ENCODE measurements at regions not wholly inside any gene's neighbourhood (a gene's known extent, or its start where the extent isn't known, plus 50 kb on each side); places are given as distances from the start of the nearest gene placed in this dataset.

DNA sequence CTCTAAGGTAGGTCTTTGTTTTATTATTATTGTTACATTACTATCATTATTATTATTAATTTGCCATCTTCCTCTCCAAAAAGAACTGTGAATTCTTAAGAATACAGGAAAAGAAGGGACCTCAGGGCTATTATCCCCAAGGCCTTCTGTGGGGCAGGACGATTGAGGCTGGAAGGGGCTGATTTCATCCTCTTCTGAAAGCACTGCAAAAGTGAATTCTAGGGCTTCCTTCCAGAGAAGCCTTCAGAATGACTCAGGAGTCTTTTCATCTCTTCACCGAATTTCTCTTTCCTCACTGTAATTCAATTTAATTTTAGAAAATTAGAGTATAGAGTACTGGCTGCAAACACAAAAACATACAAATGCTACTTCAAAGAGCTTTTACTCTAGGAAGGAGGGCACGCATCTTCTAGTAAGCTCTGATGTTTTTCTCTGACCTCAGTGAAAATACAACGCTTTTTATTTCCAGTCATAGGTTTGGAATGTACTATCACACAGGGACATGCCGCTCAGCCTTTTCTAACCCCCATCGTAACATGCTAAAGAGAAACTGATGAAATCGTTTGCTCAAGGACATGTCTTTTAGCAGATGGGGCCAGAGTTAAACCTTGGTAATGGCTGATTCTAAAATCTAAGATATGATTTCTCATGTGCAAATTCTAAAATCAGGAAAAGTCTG is 280.2 kb upstream of the PITRM1 start:
- Histone ChIP-seq H3K4me3 (no peak overlapping the region), H3K27me3 (no peaks in the 10 kb centered on the region), H3K9me3 (no peaks in the 10 kb centered on the region), H3K4me1 (peaks cover 19% of the 10 kb centered on the region), H3K27ac (peak overlapping the region; percentile 80), H3K36me3 (no peaks in the 10 kb centered on the region)
- intact Hi-C loops (cut with DNase I): loop anchor here (10.0 kb wide), 1 partner anchor 208 kb away; no protein-coding TSS in a partner anchor
- no peak for TF ChIP-seq POLR2A (IDR thresholded peaks at IDR 0.05)
- TF ChIP-seq POLR2AphosphoS5 (IDR thresholded peaks at IDR 0.05; ENCODE audit: insufficient read depth in 1 of 2, low read depth in 1 of 2): peak in 1 of 2 donors; percentile 58
- DNase-seq (ENCODE audit: extremely low spot score in 2 of 2): no peak

DNA sequence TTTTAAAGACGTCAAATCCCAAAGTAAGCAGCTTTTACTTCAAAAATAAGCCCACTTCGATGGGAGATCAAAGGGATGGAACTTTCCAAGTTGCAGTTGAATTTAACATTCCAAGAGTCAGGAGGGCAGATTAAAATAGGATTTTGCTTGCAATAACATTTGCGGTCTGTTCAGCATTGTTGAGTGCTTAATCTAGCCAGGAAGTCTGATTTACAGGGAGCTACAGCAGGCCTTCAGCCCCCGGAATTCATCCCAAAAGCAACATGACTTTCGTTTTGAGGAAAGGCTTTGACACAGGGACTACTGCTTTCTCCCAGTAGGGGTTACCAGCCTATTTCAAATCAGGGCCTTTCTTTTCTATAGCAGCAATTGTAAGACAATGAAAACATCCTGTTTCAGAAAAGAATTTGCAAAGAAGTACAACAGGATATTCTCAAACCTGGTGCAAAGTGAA is 279.6 kb upstream of the PITRM1 start:
- H3K4me1 ChIP-seq: peaks cover 19% of the 10 kb centered on the region
- no peaks in the 10 kb centered on the region for H3K9me3 ChIP-seq
- no peaks in the 10 kb centered on the region for H3K27me3 ChIP-seq
- intact Hi-C loops (cut with DNase I): loop anchor here (10.0 kb wide), 1 partner anchor 207 kb away; no protein-coding TSS in a partner anchor
- no peak for TF ChIP-seq POLR2A (IDR thresholded peaks at IDR 0.05)
- TF ChIP-seq POLR2AphosphoS5 (IDR thresholded peaks at IDR 0.05; ENCODE audit: insufficient read depth in 1 of 2, low read depth in 1 of 2): peak in 1 of 2 donors; percentile 31
- TF ChIP-seq, protein P1, sequence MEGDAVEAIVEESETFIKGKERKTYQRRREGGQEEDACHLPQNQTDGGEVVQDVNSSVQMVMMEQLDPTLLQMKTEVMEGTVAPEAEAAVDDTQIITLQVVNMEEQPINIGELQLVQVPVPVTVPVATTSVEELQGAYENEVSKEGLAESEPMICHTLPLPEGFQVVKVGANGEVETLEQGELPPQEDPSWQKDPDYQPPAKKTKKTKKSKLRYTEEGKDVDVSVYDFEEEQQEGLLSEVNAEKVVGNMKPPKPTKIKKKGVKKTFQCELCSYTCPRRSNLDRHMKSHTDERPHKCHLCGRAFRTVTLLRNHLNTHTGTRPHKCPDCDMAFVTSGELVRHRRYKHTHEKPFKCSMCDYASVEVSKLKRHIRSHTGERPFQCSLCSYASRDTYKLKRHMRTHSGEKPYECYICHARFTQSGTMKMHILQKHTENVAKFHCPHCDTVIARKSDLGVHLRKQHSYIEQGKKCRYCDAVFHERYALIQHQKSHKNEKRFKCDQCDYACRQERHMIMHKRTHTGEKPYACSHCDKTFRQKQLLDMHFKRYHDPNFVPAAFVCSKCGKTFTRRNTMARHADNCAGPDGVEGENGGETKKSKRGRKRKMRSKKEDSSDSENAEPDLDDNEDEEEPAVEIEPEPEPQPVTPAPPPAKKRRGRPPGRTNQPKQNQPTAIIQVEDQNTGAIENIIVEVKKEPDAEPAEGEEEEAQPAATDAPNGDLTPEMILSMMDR (IDR thresholded peaks at IDR 0.05): peak in 1 of 3 experiments; percentile 40
- H3K36me3 ChIP-seq: no peaks in the 10 kb centered on the region
- H3K27ac ChIP-seq: peak overlapping the region; percentile 80
- DNase-seq (ENCODE audit: extremely low spot score in 2 of 2): no peak
- H3K4me3 ChIP-seq: no peak overlapping the region

DNA sequence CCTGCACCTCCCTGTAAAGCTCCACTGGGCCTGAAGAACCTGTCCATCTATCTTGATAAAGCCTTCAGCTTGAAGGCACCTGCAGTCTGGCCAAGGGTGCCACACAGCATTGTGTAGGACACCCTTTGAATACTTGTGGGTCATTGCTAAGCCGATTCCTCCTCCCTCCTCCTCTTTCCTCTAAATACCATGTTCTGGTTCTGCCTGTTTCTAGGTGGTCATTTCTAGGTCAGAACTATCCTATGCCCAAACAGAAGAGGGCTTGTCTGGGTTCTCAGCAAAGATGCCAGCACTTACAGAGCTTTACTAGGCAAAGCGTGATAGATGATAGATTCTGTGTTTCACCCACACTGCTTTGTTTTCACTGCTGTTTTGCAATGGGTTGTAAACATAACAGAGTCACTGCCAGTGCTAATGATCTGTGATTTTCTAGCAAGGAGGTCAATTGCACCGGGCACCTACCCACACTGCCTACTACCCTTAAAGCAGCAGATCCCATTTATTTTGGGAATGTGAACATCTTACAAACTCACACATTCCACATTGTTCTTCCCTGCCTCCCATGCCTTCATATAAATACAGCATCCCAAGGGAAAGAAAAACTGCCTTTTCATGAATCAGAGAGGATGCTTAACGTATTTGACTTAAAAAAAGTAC is 279.1 kb upstream of the PITRM1 start:
- H3K4me1 ChIP-seq: peaks cover 19% of the 10 kb centered on the region
- intact Hi-C loops (cut with DNase I): loop anchor here (10.0 kb wide), 1 partner anchor 207 kb away; no protein-coding TSS in a partner anchor
- no peaks in the 10 kb centered on the region for H3K36me3 ChIP-seq
- H3K4me3 ChIP-seq: no peak overlapping the region
- H3K27me3 ChIP-seq: no peaks in the 10 kb centered on the region
- TF ChIP-seq, protein P1 (IDR thresholded peaks at IDR 0.05): no peak
- TF ChIP-seq POLR2AphosphoS5 (IDR thresholded peaks at IDR 0.05; ENCODE audit: insufficient read depth in 1 of 2, low read depth in 1 of 2): no peak
- TF ChIP-seq POLR2A (IDR thresholded peaks at IDR 0.05): no peak
- peak overlapping the region; percentile 80 for H3K27ac ChIP-seq
- no peaks in the 10 kb centered on the region for H3K9me3 ChIP-seq
- DNase-seq (ENCODE audit: extremely low spot score in 2 of 2): no peak

DNA sequence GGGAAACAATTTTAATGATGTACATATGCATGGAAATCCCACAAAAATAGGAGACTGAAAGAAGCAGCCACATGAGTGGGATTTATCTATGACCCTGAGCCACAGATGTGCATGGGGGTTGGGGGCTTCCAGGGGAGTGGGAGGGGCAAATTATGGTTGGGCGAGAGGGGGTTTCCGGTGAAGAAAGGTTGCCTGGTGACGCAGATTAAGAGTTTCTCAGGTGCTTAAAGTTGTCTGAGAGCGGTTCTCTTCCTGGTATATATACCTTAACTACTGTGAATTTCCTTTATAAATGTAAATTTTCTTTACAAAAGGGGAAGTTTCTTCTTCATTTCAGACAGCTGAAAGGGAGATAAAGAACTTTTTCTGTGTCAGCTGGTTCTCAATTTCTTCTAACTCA is 273.6 kb upstream of the PITRM1 start:
- intact Hi-C loops (cut with DNase I): no loop called here
- TF ChIP-seq, protein P1 (IDR thresholded peaks at IDR 0.05): no peak
- no peak for TF ChIP-seq POLR2AphosphoS5 (IDR thresholded peaks at IDR 0.05; ENCODE audit: insufficient read depth in 1 of 2, low read depth in 1 of 2)
- TF ChIP-seq POLR2A (IDR thresholded peaks at IDR 0.05): no peak

DNA sequence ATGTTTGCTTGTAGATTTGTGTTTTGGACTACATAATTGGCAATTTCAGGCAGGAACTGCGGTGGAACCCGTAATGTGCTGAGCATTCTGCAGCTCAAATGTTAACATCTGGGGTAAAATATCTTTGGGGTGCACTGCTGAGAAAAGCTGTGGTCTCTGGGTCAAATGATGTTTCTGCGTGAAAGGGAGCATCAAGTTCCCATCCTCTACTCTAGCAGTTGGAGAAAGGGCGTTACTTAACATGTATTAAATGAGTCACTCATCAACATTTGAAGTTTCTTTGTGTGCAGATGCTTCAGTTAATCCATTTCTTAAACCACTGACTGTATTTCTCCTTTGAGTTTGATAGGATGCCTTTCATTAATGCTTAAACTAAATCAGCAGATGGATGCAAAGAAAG is 273.1 kb upstream of the PITRM1 start:
- DNase-seq (ENCODE audit: extremely low spot score in 2 of 2): no peak
- Histone ChIP-seq H3K4me3 (no peak overlapping the region), H3K9me3 (no peaks in the 10 kb centered on the region), H3K27me3 (no peaks in the 10 kb centered on the region), H3K36me3 (no peaks in the 10 kb centered on the region), H3K27ac (no peak overlapping the region), H3K4me1 (no peaks in the 10 kb centered on the region)
- intact Hi-C loops (cut with DNase I): no loop called here
- TF ChIP-seq POLR2A (IDR thresholded peaks at IDR 0.05) (no peak), POLR2AphosphoS5 (IDR thresholded peaks at IDR 0.05; ENCODE audit: insufficient read depth in 1 of 2, low read depth in 1 of 2) (peak in 1 of 2 donors; percentile 12)

More for the DNA sequence above, 273.6 kb upstream of the PITRM1 start:
- Histone ChIP-seq H3K4me3 (no peak overlapping the region), H3K9me3 (no peaks in the 10 kb centered on the region), H3K4me1 (no peaks in the 10 kb centered on the region), H3K36me3 (no peaks in the 10 kb centered on the region), H3K27ac (no peak overlapping the region), H3K27me3 (no peaks in the 10 kb centered on the region)
- DNase-seq (ENCODE audit: extremely low spot score in 2 of 2): no peak

Measured in vagina (tissue), 2 donors.